HG03378 (cell line): ENCODE measurements at regions not wholly inside any gene's neighbourhood (a gene's known extent, or its start where the extent isn't known, plus 50 kb on each side); places are given as distances from the start of the nearest gene placed in this dataset.
"Not testable (repeated sequence)": the region's sequence is repeated elsewhere in the genome, so short reads cannot be mapped to it uniquely, and the experiment has no call there.

Experiments used
- ATAC-seq: cut with Tn5 transposase; IDR thresholded peaks from one replicate; pipeline ENCODE4 v1.9.1; 2021; ENCODE audit warnings: mild to moderate bottlenecking, moderate library complexity; ENCODE audit not compliant: unreplicated experiment

DNA sequence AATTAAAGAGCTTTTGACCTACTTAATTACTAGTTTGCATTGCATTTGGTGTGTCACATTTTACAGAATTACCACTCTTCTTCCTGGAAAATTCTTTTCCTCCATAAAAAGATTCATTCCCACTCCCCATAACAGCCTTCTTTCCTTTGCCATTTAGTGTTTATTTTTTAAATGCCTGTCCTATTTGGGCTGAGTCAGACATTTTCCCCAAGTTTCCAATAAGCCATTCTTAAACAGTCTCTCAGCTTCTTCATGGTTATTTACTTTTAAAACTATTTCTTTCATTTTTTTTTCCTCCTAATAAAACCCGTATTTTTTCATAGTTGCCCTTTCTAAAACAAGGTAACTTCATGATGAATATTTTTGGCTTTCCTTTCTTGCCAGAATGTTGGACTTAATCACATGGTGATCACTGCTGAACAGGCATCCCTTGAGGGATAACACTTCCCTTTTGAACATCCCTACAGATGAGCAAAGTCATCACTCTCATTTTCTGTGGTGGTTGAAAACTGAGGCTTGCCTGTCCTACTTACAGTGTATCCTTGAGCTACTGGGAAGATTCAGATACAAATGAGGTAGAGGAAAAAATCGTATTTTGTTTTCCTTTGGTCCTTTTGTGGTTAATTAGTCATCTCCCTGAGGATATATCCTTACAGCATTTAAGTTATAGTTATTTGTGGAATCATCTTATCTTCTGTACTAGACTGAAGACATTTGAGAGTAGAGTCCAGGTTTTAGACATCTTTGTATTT is 520.5 kb upstream of the NR3C2 start:
- no peak for ATAC-seq

DNA sequence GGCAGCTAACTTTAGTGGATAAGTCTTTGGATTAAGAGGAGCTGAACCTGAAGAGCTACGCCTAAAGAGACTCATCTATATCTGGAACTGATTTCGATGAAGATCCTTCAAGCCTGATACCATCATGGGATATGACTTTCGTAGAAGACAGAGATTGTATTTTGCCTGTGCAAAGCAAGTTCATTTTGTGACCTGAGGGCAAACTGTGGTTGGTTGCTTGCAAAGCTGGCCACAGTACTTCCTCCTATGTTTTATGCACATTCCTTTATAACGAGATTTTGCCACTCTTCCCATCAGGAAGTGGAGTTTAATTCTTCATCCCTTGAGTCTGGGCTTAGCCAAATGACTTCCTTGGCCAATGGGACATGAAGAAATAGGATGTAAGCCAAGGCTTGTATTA is 519.3 kb upstream of the NR3C2 start:
- ATAC-seq: no peak

DNA sequence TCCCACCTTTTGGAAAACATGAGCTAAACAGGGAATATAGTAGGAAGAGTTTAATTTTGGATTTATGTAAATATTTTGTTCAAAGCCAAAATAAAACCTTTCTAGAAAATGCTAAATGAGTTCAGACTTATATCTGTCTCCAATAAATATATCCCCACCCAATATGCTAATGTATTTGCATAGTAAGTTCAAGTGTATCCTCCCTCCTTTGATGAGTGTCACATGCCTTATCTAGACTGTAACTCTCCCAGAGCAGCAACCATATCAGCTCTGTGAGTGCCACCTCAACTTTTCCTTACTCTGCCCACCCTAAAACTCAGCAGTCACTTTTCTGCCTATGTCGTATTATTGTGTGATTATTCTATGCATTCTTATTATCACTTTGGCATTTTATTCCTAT is 516.1 kb upstream of the NR3C2 start:
- ATAC-seq: no peak

DNA sequence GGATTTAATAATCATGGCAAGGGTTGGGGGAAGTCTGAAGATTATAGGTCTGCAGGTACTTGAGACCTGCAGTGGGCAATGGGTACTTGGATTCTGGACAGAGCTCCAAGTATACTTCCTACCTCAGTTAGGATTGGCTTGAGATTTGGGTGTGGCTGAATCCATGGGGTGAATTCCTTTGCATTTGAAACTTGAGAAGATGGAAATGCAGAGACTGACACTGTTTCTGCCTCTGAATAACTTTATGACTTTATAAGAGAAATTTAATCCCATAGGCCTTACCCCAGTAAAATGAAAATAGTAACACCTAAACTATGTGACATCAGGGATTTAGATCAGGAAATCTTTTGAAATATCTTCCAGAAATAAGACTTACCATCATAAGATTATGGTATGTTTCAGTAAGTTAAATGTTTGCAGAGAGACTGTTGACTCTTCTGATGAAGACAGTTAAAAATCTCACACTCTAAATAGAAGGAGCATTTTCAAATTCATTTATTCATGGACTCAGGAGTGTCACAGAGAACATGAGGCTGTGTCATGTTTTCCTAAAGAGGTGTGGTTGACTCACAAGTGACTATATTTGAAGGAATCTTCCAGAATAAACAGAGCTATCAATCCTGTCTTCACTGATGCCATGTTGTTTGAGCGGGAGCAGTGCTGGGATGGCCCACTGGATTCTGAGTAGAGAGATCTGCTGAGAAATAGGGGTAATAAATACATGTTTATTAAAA is 513.5 kb upstream of the NR3C2 start:
- ATAC-seq: no peak

GRCh38 chr4:148954011-148954749 is 512.0 kb upstream of the NR3C2 start:
- ATAC-seq: no peak

- ATAC-seq: no peak
Measured at GRCh38 chr4:148951346-148951745, 509.1 kb upstream of the NR3C2 start.

GRCh38 chr4:148946271-148946670 is 504.1 kb upstream of the NR3C2 start:
- ATAC-seq: no peak

- no peak for ATAC-seq
Measured at GRCh38 chr4:148944839-148945219, 502.6 kb upstream of the NR3C2 start.

DNA sequence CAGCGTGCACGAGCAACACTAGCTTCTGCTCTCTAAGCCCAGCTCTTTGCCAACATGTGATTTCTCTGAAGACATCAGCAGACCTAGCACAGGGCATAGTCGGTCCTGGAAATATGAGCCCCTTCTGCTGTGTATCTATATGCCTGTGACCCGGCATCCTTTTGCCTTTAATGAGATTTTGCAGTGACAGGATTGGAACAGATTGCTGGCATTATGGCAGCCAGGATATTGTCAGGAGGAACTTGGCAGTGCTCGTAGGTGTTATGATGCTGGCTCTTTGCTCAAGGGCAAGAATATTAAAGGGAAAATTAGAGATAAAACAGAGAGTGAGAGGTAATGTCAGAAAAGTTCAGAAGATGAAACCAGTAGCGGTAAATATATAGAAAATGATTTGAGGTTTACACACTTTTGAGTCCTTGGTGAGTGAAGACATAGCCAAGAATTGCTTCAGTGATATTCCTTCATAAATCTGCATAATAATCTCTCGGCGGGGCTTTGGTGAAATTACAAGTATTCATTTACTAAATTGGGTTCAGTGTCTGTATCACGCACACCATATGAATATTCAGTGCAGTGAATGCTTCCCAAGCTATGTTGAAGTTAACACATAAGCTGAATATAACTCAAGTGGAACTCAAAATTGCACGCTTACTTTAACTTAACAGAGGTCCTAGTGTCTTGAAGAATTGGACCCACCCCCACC is 502.1 kb upstream of the NR3C2 start:
- no peak for ATAC-seq

- no peak for ATAC-seq
Measured at GRCh38 chr4:148934926-148935578, 492.8 kb upstream of the NR3C2 start.

DNA sequence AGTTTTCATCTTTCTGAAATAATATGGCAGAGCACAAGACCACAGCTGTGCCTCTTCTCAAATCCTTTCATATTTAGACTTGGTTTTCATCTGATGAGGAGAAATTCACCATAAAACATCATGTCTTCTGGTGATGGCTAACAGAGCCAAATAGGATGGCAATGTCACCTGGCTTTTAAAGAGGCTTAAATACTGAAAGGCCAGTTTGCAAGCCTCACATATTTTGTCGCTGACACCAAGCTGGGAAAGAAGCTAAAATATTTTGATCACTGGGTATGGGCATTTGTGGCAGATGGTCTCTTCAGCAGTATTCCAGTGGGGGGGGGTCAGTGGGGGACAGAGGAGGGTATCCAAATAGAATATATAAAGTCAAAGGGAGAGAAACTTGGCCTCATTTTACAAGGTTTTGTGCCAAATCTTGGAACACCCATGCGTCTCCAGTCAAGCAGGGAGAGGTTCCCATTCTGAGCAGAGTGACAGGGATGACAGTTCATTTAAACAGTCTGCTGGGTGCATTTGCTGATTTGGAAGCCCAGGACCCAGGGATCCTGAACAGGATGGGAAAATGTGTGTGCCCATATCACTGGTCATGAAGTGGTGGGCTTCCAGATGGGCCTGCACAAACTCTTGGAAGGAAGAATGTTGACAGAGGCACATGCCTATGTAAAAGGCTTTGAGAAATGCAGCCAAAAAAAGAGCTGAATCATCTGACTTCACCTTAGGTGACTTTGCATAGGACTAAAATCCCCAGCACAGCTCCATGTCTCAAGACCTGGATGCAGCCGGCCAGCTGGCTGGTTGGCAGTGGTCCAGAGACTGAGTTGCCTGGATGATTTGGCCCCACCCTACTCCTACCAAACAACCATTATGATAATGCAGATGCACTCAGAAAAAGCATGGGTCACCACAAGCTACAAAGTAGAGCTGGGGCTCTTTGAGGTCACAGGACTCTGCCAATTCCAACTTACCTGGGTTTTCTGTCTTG is 484.4 kb upstream of the NR3C2 start:
- ATAC-seq: no peak

GRCh38 chr4:148923881-148924280 is 481.7 kb upstream of the NR3C2 start:
- ATAC-seq: no peak

GRCh38 chr4:148922497-148922896 is 480.3 kb upstream of the NR3C2 start:
- no peak for ATAC-seq

DNA sequence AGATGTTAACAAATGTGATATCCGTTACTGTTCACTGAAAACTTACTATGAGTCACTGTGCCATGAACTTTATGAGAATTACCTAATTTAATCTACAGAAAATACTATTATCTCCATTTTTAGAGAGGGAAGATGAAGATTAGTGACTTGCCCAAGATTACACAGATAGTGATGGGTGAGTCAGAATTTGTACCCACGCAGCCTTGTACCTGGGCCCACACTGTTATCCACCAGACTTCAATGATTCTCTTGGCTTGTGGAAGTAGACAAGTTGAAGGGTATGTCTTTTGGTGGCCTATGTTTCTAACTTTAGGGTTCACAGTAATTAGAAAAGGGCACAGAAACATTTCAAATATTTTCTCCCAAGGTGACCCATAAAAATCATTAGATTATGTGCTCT is 472.5 kb upstream of the NR3C2 start:
- no peak for ATAC-seq

GRCh38 chr4:148914301-148914700 is 472.1 kb upstream of the NR3C2 start:
- no peak for ATAC-seq

- no peak for ATAC-seq
Measured at GRCh38 chr4:148903388-148903787, 461.2 kb upstream of the NR3C2 start.

- ATAC-seq: no peak
Measured at GRCh38 chr4:148901075-148901705, 459.0 kb upstream of the NR3C2 start.

GRCh38 chr4:148898139-148898538 is 455.9 kb upstream of the NR3C2 start:
- ATAC-seq: not testable (repeated sequence)

DNA sequence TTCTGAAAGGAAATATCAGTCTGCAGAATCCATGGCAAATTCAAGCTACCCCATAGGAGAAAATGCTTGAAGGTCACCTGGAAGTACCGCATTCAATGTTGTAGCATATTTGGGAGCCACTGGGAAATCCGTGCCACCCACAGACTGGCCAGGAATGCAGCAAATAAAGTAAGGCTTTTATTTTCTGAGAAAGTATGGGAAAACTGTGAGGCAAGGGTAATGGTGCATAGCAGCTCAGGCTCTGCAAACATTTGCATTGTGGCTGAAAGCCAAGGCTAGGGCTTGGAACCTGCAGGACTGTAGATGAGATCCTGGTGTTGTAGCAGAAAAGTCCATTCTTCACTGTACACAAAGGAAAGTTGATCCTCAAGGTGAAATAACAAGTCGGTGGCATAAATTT is 450.9 kb upstream of the NR3C2 start:
- no peak for ATAC-seq
